ENCODE measurements at regions not wholly inside any gene's neighbourhood (a gene's known extent, or its start where the extent isn't known, plus 50 kb on each side); places are given as distances from the start of the nearest gene placed in this dataset.

GRCh38 chr16:88323546-88324330 lies 59.0 kb upstream of the ZNF469 start:
- Histone ChIP-seq H3K9me3 (ENCODE audit: control insufficient read depth, low read length) (no peaks in the 10 kb centered on the region), H3K4me3 (ENCODE audit: low read length) (no peak overlapping the region), H3K27ac (ENCODE audit: low read depth, low read length) (no peak overlapping the region), H3K9ac (ENCODE audit: extremely low read depth, low read length, poor library complexity, severe bottlenecking) (no peak overlapping the region), H3K27me3 (ENCODE audit: control insufficient read depth, insufficient read depth, low read length, poor library complexity, severe bottlenecking) (no peaks in the 10 kb centered on the region), H3K36me3 (ENCODE audit: control insufficient read depth, insufficient read depth, low read length) (no peaks in the 10 kb centered on the region), H3K4me1 (ENCODE audit: control insufficient read depth, insufficient read depth, low read length) (no peaks in the 10 kb centered on the region)
- Mint-ChIP-seq H3K27ac (no peak overlapping the region), H3K4me3 (no peak overlapping the region), H3K27me3 (ENCODE audit: insufficient read depth) (no peaks in the 10 kb centered on the region), H3K9me3 (peaks cover 8% of the 10 kb centered on the region), H3K36me3 (ENCODE audit: low read depth) (peaks cover 2% of the 10 kb centered on the region), H3K4me1 (no peaks in the 10 kb centered on the region)
- TF ChIP-seq CTCF (conservative IDR thresholded peaks at IDR 0.05) = no peak
- no peak for DNase-seq
- 91 to 98% methylated on average over 8 to 14 of the region's 15 CpGs for WGBS, 2 experiments (ENCODE audit: insufficient coverage in 1 of 2, insufficient read length in 1 of 2)

GRCh38 chr16:88325087-88325750 lies 57.5 kb upstream of the ZNF469 start:
- Mint-ChIP-seq H3K27me3 (ENCODE audit: insufficient read depth) (no peaks in the 10 kb centered on the region), H3K4me3 (no peak overlapping the region), H3K27ac (no peak overlapping the region), H3K36me3 (ENCODE audit: low read depth) (peaks cover 2% of the 10 kb centered on the region), H3K4me1 (no peaks in the 10 kb centered on the region), H3K9me3 (peaks cover 8% of the 10 kb centered on the region)
- 91 to 96% methylated on average over 14 to 15 of the region's 15 CpGs for WGBS, 2 experiments (ENCODE audit: insufficient coverage in 1 of 2, insufficient read length in 1 of 2)
- H3K9me3 ChIP-seq (ENCODE audit: control insufficient read depth, low read length) = no peaks in the 10 kb centered on the region
- no peak overlapping the region for H3K9ac ChIP-seq (ENCODE audit: extremely low read depth, low read length, poor library complexity, severe bottlenecking)
- H3K36me3 ChIP-seq (ENCODE audit: control insufficient read depth, insufficient read depth, low read length) = no peaks in the 10 kb centered on the region
- H3K27me3 ChIP-seq (ENCODE audit: control insufficient read depth, insufficient read depth, low read length, poor library complexity, severe bottlenecking) = no peaks in the 10 kb centered on the region
- no peak overlapping the region for H3K4me3 ChIP-seq (ENCODE audit: low read length)
- TF ChIP-seq CTCF (conservative IDR thresholded peaks at IDR 0.05) = no peak
- no peak for DNase-seq
- H3K4me1 ChIP-seq (ENCODE audit: control insufficient read depth, insufficient read depth, low read length) = no peaks in the 10 kb centered on the region
- no peak overlapping the region for H3K27ac ChIP-seq (ENCODE audit: low read depth, low read length)

- WGBS, 2 experiments (ENCODE audit: insufficient coverage in 1 of 2, insufficient read length in 1 of 2) = 87 to 88% methylated on average over 2 to 3 of the region's 3 CpGs
- no peaks in the 10 kb centered on the region for H3K9me3 ChIP-seq (ENCODE audit: control insufficient read depth, low read length)
- H3K4me3 Mint-ChIP-seq = no peak overlapping the region
- peaks cover 2% of the 10 kb centered on the region for H3K36me3 Mint-ChIP-seq (ENCODE audit: low read depth)
- no peaks in the 10 kb centered on the region for H3K27me3 ChIP-seq (ENCODE audit: control insufficient read depth, insufficient read depth, low read length, poor library complexity, severe bottlenecking)
- no peak overlapping the region for H3K27ac Mint-ChIP-seq
- no peak for TF ChIP-seq CTCF (conservative IDR thresholded peaks at IDR 0.05)
- H3K4me3 ChIP-seq (ENCODE audit: low read length) = no peak overlapping the region
- DNase-seq = no peak
- H3K9ac ChIP-seq (ENCODE audit: extremely low read depth, low read length, poor library complexity, severe bottlenecking) = no peak overlapping the region
- no peaks in the 10 kb centered on the region for H3K27me3 Mint-ChIP-seq (ENCODE audit: insufficient read depth)
- H3K36me3 ChIP-seq (ENCODE audit: control insufficient read depth, insufficient read depth, low read length) = no peaks in the 10 kb centered on the region
- no peak overlapping the region for H3K27ac ChIP-seq (ENCODE audit: low read depth, low read length)
- no peaks in the 10 kb centered on the region for H3K4me1 ChIP-seq (ENCODE audit: control insufficient read depth, insufficient read depth, low read length)
- H3K9me3 Mint-ChIP-seq = peaks cover 5% of the 10 kb centered on the region
- H3K4me1 Mint-ChIP-seq = no peaks in the 10 kb centered on the region
Observed at GRCh38 chr16:88325976-88326375, 56.8 kb upstream of the ZNF469 start.
